ENCODE measurements at regions not wholly inside any gene's neighbourhood (a gene's known extent, or its start where the extent isn't known, plus 50 kb on each side); places are given as distances from the start of the nearest gene placed in this dataset.

GRCh38 chr15:66848686-66849392 is 146.8 kb downstream of the SMAD6 start:
- DNase-seq (ENCODE audit: low read depth), result no peak

GRCh38 chr15:66849393-66849745 is 147.3 kb downstream of the SMAD6 start:
- no peak for DNase-seq (ENCODE audit: low read depth)

GRCh38 chr15:66849746-66850077 is 147.7 kb downstream of the SMAD6 start:
- no peak for DNase-seq (ENCODE audit: low read depth)

GRCh38 chr15:66850078-66850991 is 148.3 kb downstream of the SMAD6 start:
- no peak for DNase-seq (ENCODE audit: low read depth)

GRCh38 chr15:66850996-66851310 is 148.9 kb downstream of the SMAD6 start:
- no peak for DNase-seq (ENCODE audit: low read depth)

GRCh38 chr15:66851311-66852063 is 149.5 kb downstream of the SMAD6 start:
- peak; percentile 39 for DNase-seq (ENCODE audit: low read depth)

- no peak for DNase-seq (ENCODE audit: low read depth)
Measured at GRCh38 chr15:66852064-66852905, 150.2 kb downstream of the SMAD6 start.

- no peak for DNase-seq (ENCODE audit: low read depth)
Measured at GRCh38 chr15:66854012-66854965, 152.3 kb downstream of the SMAD6 start.

- no peak for DNase-seq (ENCODE audit: low read depth)
Measured at GRCh38 chr15:66855041-66855440, 153.0 kb downstream of the SMAD6 start.

- no peak for DNase-seq (ENCODE audit: low read depth)
Measured at GRCh38 chr15:66857694-66858093, 155.7 kb downstream of the SMAD6 start.

GRCh38 chr15:66858423-66859207 is 156.6 kb downstream of the SMAD6 start:
- no peak for DNase-seq (ENCODE audit: low read depth)

- no peak for DNase-seq (ENCODE audit: low read depth)
Measured at GRCh38 chr15:66859688-66860253, 157.7 kb downstream of the SMAD6 start.

GRCh38 chr15:66860844-66861243 is 158.8 kb downstream of the SMAD6 start:
- no peak for DNase-seq (ENCODE audit: low read depth)

GRCh38 chr15:66862111-66862939 is 160.3 kb downstream of the SMAD6 start:
- DNase-seq (ENCODE audit: low read depth), result no peak

- DNase-seq (ENCODE audit: low read depth), result peak; percentile 51
Measured at GRCh38 chr15:66862940-66863335, 160.9 kb downstream of the SMAD6 start.

GRCh38 chr15:66863390-66864085 is 161.5 kb downstream of the SMAD6 start:
- DNase-seq (ENCODE audit: low read depth), result no peak

GRCh38 chr15:66864086-66864830 is 162.2 kb downstream of the SMAD6 start:
- DNase-seq (ENCODE audit: low read depth), result no peak
